ENCODE measurements at regions not wholly inside any gene's neighbourhood (a gene's known extent, or its start where the extent isn't known, plus 50 kb on each side); places are given as distances from the start of the nearest gene placed in this dataset.

GRCh38 chr14:62076825-62077605 is 314.8 kb downstream of the SNAPC1 start:
- Histone ChIP-seq H3K36me3 (no peaks in the 10 kb centered on the region), H3K27ac (no peak overlapping the region), H3K27me3 (no peaks in the 10 kb centered on the region), H3K4me3 (no peak overlapping the region), H3K9me3 (no peaks in the 10 kb centered on the region), H3K4me1 (no peaks in the 10 kb centered on the region)
- no peak for TF ChIP-seq CTCF (IDR thresholded peaks at IDR 0.05)
- no peak for DNase-seq (ENCODE audit: low spot score in 2 of 2)
- intact Hi-C loops (cut with DNase I), result no loop called here

- no peak for TF ChIP-seq CTCF (IDR thresholded peaks at IDR 0.05)
- no peak overlapping the region for H3K27ac ChIP-seq
- intact Hi-C loops (cut with DNase I), result no loop called here
- no peaks in the 10 kb centered on the region for H3K27me3 ChIP-seq
- no peaks in the 10 kb centered on the region for H3K36me3 ChIP-seq
- H3K4me1 ChIP-seq, result no peaks in the 10 kb centered on the region
- H3K4me3 ChIP-seq, result no peak overlapping the region
- no peak for DNase-seq (ENCODE audit: low spot score in 2 of 2)
- H3K9me3 ChIP-seq, result no peaks in the 10 kb centered on the region
Observed at GRCh38 chr14:62077676-62078261, 315.5 kb downstream of the SNAPC1 start.

GRCh38 chr14:62079038-62079437 is 316.8 kb downstream of the SNAPC1 start:
- H3K4me3 ChIP-seq, result no peak overlapping the region
- intact Hi-C loops (cut with DNase I), result no loop called here
- H3K9me3 ChIP-seq, result no peaks in the 10 kb centered on the region
- TF ChIP-seq CTCF (IDR thresholded peaks at IDR 0.05), result no peak
- no peak for DNase-seq (ENCODE audit: low spot score in 2 of 2)
- no peaks in the 10 kb centered on the region for H3K36me3 ChIP-seq
- H3K27me3 ChIP-seq, result no peaks in the 10 kb centered on the region
- no peak overlapping the region for H3K27ac ChIP-seq
- no peaks in the 10 kb centered on the region for H3K4me1 ChIP-seq

GRCh38 chr14:62081012-62081612 is 318.9 kb downstream of the SNAPC1 start:
- no peak for TF ChIP-seq CTCF (IDR thresholded peaks at IDR 0.05)
- no peaks in the 10 kb centered on the region for H3K36me3 ChIP-seq
- no peak overlapping the region for H3K27ac ChIP-seq
- no peaks in the 10 kb centered on the region for H3K27me3 ChIP-seq
- intact Hi-C loops (cut with DNase I), result no loop called here
- DNase-seq (ENCODE audit: low spot score in 2 of 2), result no peak
- H3K4me1 ChIP-seq, result no peaks in the 10 kb centered on the region
- no peaks in the 10 kb centered on the region for H3K9me3 ChIP-seq
- no peak overlapping the region for H3K4me3 ChIP-seq

- intact Hi-C loops (cut with DNase I), result no loop called here
Observed at GRCh38 chr14:62081951-62082350, 319.7 kb downstream of the SNAPC1 start.

More at GRCh38 chr14:62081951-62082350, 319.7 kb downstream of the SNAPC1 start:
- Histone ChIP-seq H3K4me3 (no peak overlapping the region), H3K4me1 (no peaks in the 10 kb centered on the region), H3K27ac (no peak overlapping the region), H3K27me3 (no peaks in the 10 kb centered on the region), H3K9me3 (no peaks in the 10 kb centered on the region), H3K36me3 (no peaks in the 10 kb centered on the region)
- no peak for TF ChIP-seq CTCF (IDR thresholded peaks at IDR 0.05)
- DNase-seq (ENCODE audit: low spot score in 2 of 2), result no peak
